Smooth muscle cell (in vitro differentiated cells): ENCODE measurements at regions not wholly inside any gene's neighbourhood (a gene's known extent, or its start where the extent isn't known, plus 50 kb on each side); places are given as distances from the start of the nearest gene placed in this dataset.

Experiments used
- DNase-seq: peaks from one replicate; lab custom pipeline; 2025; ENCODE audit not compliant: unreplicated experiment; lab: John Stamatoyannopoulos, UW
- H2AFZ ChIP-seq: fragments of 200-600 bp; sonication (generic); 2 replicates; pipeline ENCODE4 v1.6.0; 2016; ENCODE audit warnings: antibody characterized with exemption, low read depth, mild to moderate bottlenecking
- H3F3A ChIP-seq: fragments of 200-600 bp; sonication (generic); 2 replicates; pipeline ENCODE4 v1.6.0; 2017; ENCODE audit warnings: antibody characterized with exemption, low read depth
- H3K27ac ChIP-seq: fragments of 200-600 bp; sonication (generic); 2 replicates; pipeline ENCODE4 v1.5.1; 2016; ENCODE audit warnings: low read depth, mild to moderate bottlenecking
- H3K27me3 ChIP-seq: fragments of 200-600 bp; sonication (generic); 2 replicates; pipeline ENCODE4 v1.6.1; 2016; ENCODE audit warnings: low read depth, mild to moderate bottlenecking
- H3K36me3 ChIP-seq: fragments of 200-600 bp; sonication (generic); 2 replicates; pipeline ENCODE4 v1.5.1; 2016; ENCODE audit warnings: low read depth
- H3K4me1 ChIP-seq: fragments of 200-600 bp; sonication (generic); 2 replicates; pipeline ENCODE4 v1.5.1; 2016; ENCODE audit warnings: low read depth
- H3K4me2 ChIP-seq: fragments of 200-600 bp; sonication (generic); 2 replicates; pipeline ENCODE4 v1.6.0; 2016; ENCODE audit warnings: mild to moderate bottlenecking
- H3K4me3 ChIP-seq: fragments of 200-600 bp; sonication (generic); 2 replicates; pipeline ENCODE4 v1.5.1; 2016; ENCODE audit warnings: mild to moderate bottlenecking
- H3K79me2 ChIP-seq: fragments of 200-600 bp; sonication (generic); 2 replicates; pipeline ENCODE4 v1.6.0; 2016; ENCODE audit warnings: low read depth, mild to moderate bottlenecking
- H3K9ac ChIP-seq: fragments of 200-600 bp; sonication (generic); 2 replicates; pipeline ENCODE4 v1.6.0; 2016; ENCODE audit warnings: low read depth
- H3K9me3 ChIP-seq: fragments of 200-600 bp; sonication (generic); replicated peaks from 2 replicates; pipeline ENCODE4 v1.5.1; 2016; ENCODE audit warnings: low read depth
- H4K20me1 ChIP-seq: fragments of 200-600 bp; sonication (generic); 2 replicates; pipeline ENCODE4 v1.6.0; 2016; ENCODE audit warnings: low read depth
- CTCF ChIP-seq: fragments of 200-600 bp; sonication (generic); IDR thresholded peaks from 2 replicates; pipeline ENCODE4 v1.5.1; 2017; ENCODE audit warnings: borderline replicate concordance, mild to moderate bottlenecking, antibody characterized with exemption; ENCODE audit not compliant: insufficient read depth, poor library complexity, severe bottlenecking
- WGBS: methylation state at CpG from one replicate; pipeline ENCODE4 v1.1.7; 2016; ENCODE audit warnings: low lambda C conversion rate; 5-methylcytosine and 5-hydroxymethylcytosine counted together

GRCh38 chr21:15138490-15138889 lies 73.7 kb upstream of the NRIP1 start:
- no peak for DNase-seq
- H3K9ac ChIP-seq: no peak overlapping the region
- H3K4me3 ChIP-seq: no peak overlapping the region
- TF ChIP-seq CTCF: no peak
- no peaks in the 10 kb centered on the region for H3K27me3 ChIP-seq
- no peak overlapping the region for H3K27ac ChIP-seq
- WGBS: 91% methylated on average over 7 of the region's 7 CpGs
- no peaks in the 10 kb centered on the region for H3K36me3 ChIP-seq
- no peaks in the 10 kb centered on the region for H3F3A ChIP-seq
- H3K79me2 ChIP-seq: no peaks in the 10 kb centered on the region
- no peaks in the 10 kb centered on the region for H3K4me1 ChIP-seq
- no peak overlapping the region for H2AFZ ChIP-seq
- H4K20me1 ChIP-seq: no peaks in the 10 kb centered on the region
- H3K9me3 ChIP-seq: no peaks in the 10 kb centered on the region
- no peak overlapping the region for H3K4me2 ChIP-seq

GRCh38 chr21:15139898-15140297 lies 75.1 kb upstream of the NRIP1 start:
- no peak for TF ChIP-seq CTCF
- Histone ChIP-seq H3F3A (no peaks in the 10 kb centered on the region), H3K4me2 (no peak overlapping the region), H4K20me1 (no peaks in the 10 kb centered on the region), H3K79me2 (no peaks in the 10 kb centered on the region), H3K27ac (no peak overlapping the region), H3K9ac (no peak overlapping the region), H2AFZ (no peak overlapping the region), H3K36me3 (no peaks in the 10 kb centered on the region), H3K4me1 (no peaks in the 10 kb centered on the region), H3K27me3 (no peaks in the 10 kb centered on the region), H3K4me3 (no peak overlapping the region), H3K9me3 (no peaks in the 10 kb centered on the region)
- WGBS: 81% methylated on average over 4 of the region's 4 CpGs
- no peak for DNase-seq

GRCh38 chr21:15140321-15141019 lies 75.7 kb upstream of the NRIP1 start:
- Histone ChIP-seq H3K9me3 (no peaks in the 10 kb centered on the region), H3K9ac (no peak overlapping the region), H3F3A (no peaks in the 10 kb centered on the region), H2AFZ (peak overlapping the region; percentile 66), H3K27ac (no peak overlapping the region), H3K4me1 (no peaks in the 10 kb centered on the region), H4K20me1 (no peaks in the 10 kb centered on the region), H3K27me3 (no peaks in the 10 kb centered on the region), H3K4me3 (no peak overlapping the region), H3K79me2 (no peaks in the 10 kb centered on the region), H3K4me2 (no peak overlapping the region), H3K36me3 (no peaks in the 10 kb centered on the region)
- TF ChIP-seq CTCF: no peak
- no peak for DNase-seq
- 66% methylated on average over 9 of the region's 9 CpGs for WGBS
